T-helper 1 cell treated with Interleukin-12 subunit alpha and Interleukin-12 subunit beta and Interleukin-4 antibody, amounts not matched to agents 30 ng/mL and 1 ng/mL, for 36 hours (primary cell): ENCODE measurements at regions not wholly inside any gene's neighbourhood (a gene's known extent, or its start where the extent isn't known, plus 50 kb on each side); places are given as distances from the start of the nearest gene placed in this dataset.
"Not testable (repeated sequence)": the region's sequence is repeated elsewhere in the genome, so short reads cannot be mapped to it uniquely, and the experiment has no call there.

Experiments used
- intact Hi-C: fragments of 100-400 bp; cut with micrococcal nuclease; formaldehyde crosslinking; loops from one replicate; pipeline ENCODE4 v1.15.1; 2024

- intact Hi-C loops: loop anchor here (1.0 kb wide), 1 partner anchor 162 kb away; the partner anchor contains the start of gene TRIB2
These were observed 162.3 kb upstream of the TRIB2 start for GRCh38 chr2:12554224-12555011.

- intact Hi-C loops: loop anchor here (1.0 kb wide), 1 partner anchor 161 kb away; the partner anchor contains the start of gene TRIB2
These were observed 161.6 kb upstream of the TRIB2 start for GRCh38 chr2:12555012-12555645.

GRCh38 chr2:12556762-12557161, 160.0 kb upstream of the TRIB2 start:
- intact Hi-C loops: no loop called here

- intact Hi-C loops: no loop called here
These were observed 159.0 kb upstream of the TRIB2 start for GRCh38 chr2:12557688-12558087.

- intact Hi-C loops: no loop called here
These were observed 158.2 kb upstream of the TRIB2 start for GRCh38 chr2:12558519-12558918.

- intact Hi-C loops: no loop called here
These were observed 156.1 kb upstream of the TRIB2 start for GRCh38 chr2:12560618-12561017.

- intact Hi-C loops: no loop called here
These were observed 149.3 kb upstream of the TRIB2 start for GRCh38 chr2:12567411-12567810.

- intact Hi-C loops: not testable (repeated sequence)
These were observed 147.2 kb upstream of the TRIB2 start for GRCh38 chr2:12569510-12569909.

GRCh38 chr2:12569929-12570328, 146.8 kb upstream of the TRIB2 start:
- intact Hi-C loops: not testable (repeated sequence)

- intact Hi-C loops: no loop called here
These were observed 139.6 kb upstream of the TRIB2 start for GRCh38 chr2:12577091-12577490.

GRCh38 chr2:12577567-12578253, 139.0 kb upstream of the TRIB2 start:
- intact Hi-C loops: no loop called here

- intact Hi-C loops: no loop called here
These were observed 137.7 kb upstream of the TRIB2 start for GRCh38 chr2:12579018-12579417.

- intact Hi-C loops: no loop called here
These were observed 132.4 kb upstream of the TRIB2 start for GRCh38 chr2:12584338-12584737.

- intact Hi-C loops: no loop called here
These were observed 131.0 kb upstream of the TRIB2 start for GRCh38 chr2:12585784-12586183.

- intact Hi-C loops: no loop called here
These were observed 129.5 kb upstream of the TRIB2 start for GRCh38 chr2:12587228-12587627.

GRCh38 chr2:12587729-12588522, 128.8 kb upstream of the TRIB2 start:
- intact Hi-C loops: no loop called here

- intact Hi-C loops: no loop called here
These were observed 127.8 kb upstream of the TRIB2 start for GRCh38 chr2:12588986-12589385.

- intact Hi-C loops: no loop called here
These were observed 126.9 kb upstream of the TRIB2 start for GRCh38 chr2:12589802-12590320.

- intact Hi-C loops: no loop called here
These were observed 124.4 kb upstream of the TRIB2 start for GRCh38 chr2:12592296-12592695.

GRCh38 chr2:12594590-12594989, 122.1 kb upstream of the TRIB2 start:
- intact Hi-C loops: no loop called here

- intact Hi-C loops: no loop called here
These were observed 120.0 kb upstream of the TRIB2 start for GRCh38 chr2:12596771-12597170.
